ENCODE measurements at regions not wholly inside any gene's neighbourhood (a gene's known extent, or its start where the extent isn't known, plus 50 kb on each side); places are given as distances from the start of the nearest gene placed in this dataset.

GRCh38 chr16:13529193-13529982 is 390.6 kb upstream of the ERCC4 start:
- TF ChIP-seq, protein P1, sequence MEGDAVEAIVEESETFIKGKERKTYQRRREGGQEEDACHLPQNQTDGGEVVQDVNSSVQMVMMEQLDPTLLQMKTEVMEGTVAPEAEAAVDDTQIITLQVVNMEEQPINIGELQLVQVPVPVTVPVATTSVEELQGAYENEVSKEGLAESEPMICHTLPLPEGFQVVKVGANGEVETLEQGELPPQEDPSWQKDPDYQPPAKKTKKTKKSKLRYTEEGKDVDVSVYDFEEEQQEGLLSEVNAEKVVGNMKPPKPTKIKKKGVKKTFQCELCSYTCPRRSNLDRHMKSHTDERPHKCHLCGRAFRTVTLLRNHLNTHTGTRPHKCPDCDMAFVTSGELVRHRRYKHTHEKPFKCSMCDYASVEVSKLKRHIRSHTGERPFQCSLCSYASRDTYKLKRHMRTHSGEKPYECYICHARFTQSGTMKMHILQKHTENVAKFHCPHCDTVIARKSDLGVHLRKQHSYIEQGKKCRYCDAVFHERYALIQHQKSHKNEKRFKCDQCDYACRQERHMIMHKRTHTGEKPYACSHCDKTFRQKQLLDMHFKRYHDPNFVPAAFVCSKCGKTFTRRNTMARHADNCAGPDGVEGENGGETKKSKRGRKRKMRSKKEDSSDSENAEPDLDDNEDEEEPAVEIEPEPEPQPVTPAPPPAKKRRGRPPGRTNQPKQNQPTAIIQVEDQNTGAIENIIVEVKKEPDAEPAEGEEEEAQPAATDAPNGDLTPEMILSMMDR (conservative IDR thresholded peaks at IDR 0.05; ENCODE audit: low read length): no peak
- no peak for TF ChIP-seq EZH2phosphoT487 (IDR thresholded peaks at IDR 0.05; ENCODE audit: borderline replicate concordance, low read depth, low read length)

Data from OCI-LY7 (cell line).